SH-SY5Y (cell line): ENCODE measurements at regions not wholly inside any gene's neighbourhood (a gene's known extent, or its start where the extent isn't known, plus 50 kb on each side); places are given as distances from the start of the nearest gene placed in this dataset.

Source experiments
- GATA2 ChIP-seq: IDR thresholded peaks from 2 replicates; pipeline ENCODE4 v1.6.1; 2011; ENCODE audit warnings: mild to moderate bottlenecking, low read depth, low read length
- GATA3 ChIP-seq: IDR thresholded peaks from 2 replicates; pipeline ENCODE4 v1.6.1; 2011; ENCODE audit warnings: low read depth, mild to moderate bottlenecking, low read length, moderate library complexity

DNA sequence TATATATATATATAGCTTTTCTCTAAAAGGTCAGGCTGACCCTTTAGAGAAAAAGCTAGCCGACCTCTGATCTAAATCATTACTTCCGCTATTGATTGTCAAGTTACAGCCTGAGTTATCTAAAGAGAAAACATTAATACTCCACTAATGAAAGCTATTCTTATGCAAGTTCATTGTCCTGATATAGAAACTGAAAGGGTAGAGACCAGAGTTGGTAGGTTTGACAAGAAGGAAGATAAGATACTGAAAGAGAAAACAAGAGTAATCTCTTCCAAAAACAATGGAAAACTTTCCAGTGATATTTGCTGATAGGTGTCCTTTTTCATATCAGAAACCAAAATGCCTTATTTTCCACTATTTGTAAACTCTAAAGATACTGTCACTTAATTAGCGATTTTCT lies 62.8 kb upstream of the SLC39A10 start:
- no peak for TF ChIP-seq GATA2
- no peak for TF ChIP-seq GATA3
